DOHH2 (cell line): ENCODE measurements at regions not wholly inside any gene's neighbourhood (a gene's known extent, or its start where the extent isn't known, plus 50 kb on each side); places are given as distances from the start of the nearest gene placed in this dataset.
"Not testable (repeated sequence)": the region's sequence is repeated elsewhere in the genome, so short reads cannot be mapped to it uniquely, and the experiment has no call there.

Experiments used
- H3F3A ChIP-seq: fragments of 200-600 bp; sonication (generic), shearing (Covaris generic); 2 replicates; pipeline ENCODE4 v1.6.0; 2016; ENCODE audit warnings: antibody characterized with exemption, mild to moderate bottlenecking; ENCODE audit not compliant: control insufficient read depth, insufficient read depth
- H3K27ac ChIP-seq: fragments of 200-600 bp; sonication (generic); 2 replicates; pipeline ENCODE4 v1.5.1; 2014; ENCODE audit warnings: low read depth, mild to moderate bottlenecking, low read length, moderate library complexity
- H3K27me3 ChIP-seq: fragments of 200-600 bp; sonication (generic); 2 replicates; pipeline ENCODE4 v1.6.1; 2014; ENCODE audit warnings: mild to moderate bottlenecking, low read length, mixed read lengths; ENCODE audit not compliant: control insufficient read depth
- H3K36me3 ChIP-seq: fragments of 200-600 bp; sonication (generic); 2 replicates; pipeline ENCODE4 v1.6.1; 2014; ENCODE audit warnings: mild to moderate bottlenecking, low read length, moderate library complexity, mixed read lengths; ENCODE audit not compliant: control insufficient read depth
- H3K4me1 ChIP-seq: fragments of 200-600 bp; sonication (generic); 2 replicates; pipeline ENCODE4 v1.6.1; 2014; ENCODE audit warnings: mild to moderate bottlenecking, low read length, mixed read lengths; ENCODE audit not compliant: control insufficient read depth
- H3K4me2 ChIP-seq: fragments of 200-600 bp; sonication (generic); 2 replicates; pipeline ENCODE4 v1.6.0; 2014; ENCODE audit warnings: mild to moderate bottlenecking, low read length, moderate library complexity
- H3K4me3 ChIP-seq: fragments of 200-600 bp; sonication (generic); 2 replicates; pipeline ENCODE4 v1.5.1; 2014; ENCODE audit warnings: mild to moderate bottlenecking, low read length, mixed read lengths
- H3K79me2 ChIP-seq: fragments of 200-600 bp; sonication (generic); 2 replicates; pipeline ENCODE4 v1.6.1; 2014; ENCODE audit warnings: mild to moderate bottlenecking, low read length, mixed read lengths; ENCODE audit not compliant: control insufficient read depth
- H3K9me2 ChIP-seq: fragments of 200-600 bp; sonication (generic); replicated peaks from 2 replicates; pipeline ENCODE4 v1.6.1; 2014; ENCODE audit warnings: mild to moderate bottlenecking, low read length, mixed read lengths; ENCODE audit not compliant: control insufficient read depth
- H3K9me3 ChIP-seq: fragments of 200-600 bp; sonication (generic); 2 replicates; pipeline ENCODE4 v1.6.1; 2014; ENCODE audit warnings: antibody characterized with exemption, low read length, mixed read lengths; ENCODE audit not compliant: control insufficient read depth, insufficient read depth
- H4K20me1 ChIP-seq: fragments of 200-600 bp; sonication (generic); 2 replicates; pipeline ENCODE4 v1.6.0; 2014; ENCODE audit warnings: low read depth, mild to moderate bottlenecking, antibody characterized with exemption, low read length, moderate library complexity; ENCODE audit not compliant: control insufficient read depth, insufficient read depth
- EZH2phosphoT487 ChIP-seq: fragments of 200-600 bp; sonication (generic); IDR thresholded peaks from 2 replicates; pipeline ENCODE4 v1.6.1; 2017; ENCODE audit warnings: borderline replicate concordance, mild to moderate bottlenecking, antibody characterized with exemption, low read length, moderate library complexity, mixed read lengths
- TF ChIP-seq, protein P1 (sequence below): fragments of 200-600 bp; sonication (generic); IDR thresholded peaks from one replicate; pipeline ENCODE4 v1.5.1; 2014; ENCODE audit warnings: antibody characterized with exemption, mild to moderate bottlenecking, low read depth, low read length; ENCODE audit not compliant: poor library complexity, severe bottlenecking

DNA sequence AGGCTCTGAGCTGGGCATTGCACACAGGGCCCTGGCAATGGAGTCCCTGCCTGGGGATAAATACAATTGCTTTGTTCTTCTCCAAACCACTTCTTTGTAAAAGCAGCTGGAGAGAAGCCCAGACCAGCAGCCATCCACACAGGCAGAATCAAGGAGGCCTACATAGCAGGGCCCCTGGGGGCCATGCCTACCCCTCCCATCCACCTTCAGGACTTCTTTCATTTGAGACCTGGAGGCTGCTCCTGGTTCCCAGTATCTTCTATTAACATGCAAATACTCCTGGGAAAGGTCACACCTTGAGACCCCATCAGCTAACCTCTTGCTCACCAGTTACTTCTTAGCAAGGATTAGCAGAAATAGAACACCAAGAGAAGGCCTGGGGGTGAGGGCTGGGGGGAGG lies 511.1 kb downstream of the SOX6 start:
- H3K27ac ChIP-seq, result no peak overlapping the region
- no peak for TF ChIP-seq EZH2phosphoT487
- TF ChIP-seq, protein P1, sequence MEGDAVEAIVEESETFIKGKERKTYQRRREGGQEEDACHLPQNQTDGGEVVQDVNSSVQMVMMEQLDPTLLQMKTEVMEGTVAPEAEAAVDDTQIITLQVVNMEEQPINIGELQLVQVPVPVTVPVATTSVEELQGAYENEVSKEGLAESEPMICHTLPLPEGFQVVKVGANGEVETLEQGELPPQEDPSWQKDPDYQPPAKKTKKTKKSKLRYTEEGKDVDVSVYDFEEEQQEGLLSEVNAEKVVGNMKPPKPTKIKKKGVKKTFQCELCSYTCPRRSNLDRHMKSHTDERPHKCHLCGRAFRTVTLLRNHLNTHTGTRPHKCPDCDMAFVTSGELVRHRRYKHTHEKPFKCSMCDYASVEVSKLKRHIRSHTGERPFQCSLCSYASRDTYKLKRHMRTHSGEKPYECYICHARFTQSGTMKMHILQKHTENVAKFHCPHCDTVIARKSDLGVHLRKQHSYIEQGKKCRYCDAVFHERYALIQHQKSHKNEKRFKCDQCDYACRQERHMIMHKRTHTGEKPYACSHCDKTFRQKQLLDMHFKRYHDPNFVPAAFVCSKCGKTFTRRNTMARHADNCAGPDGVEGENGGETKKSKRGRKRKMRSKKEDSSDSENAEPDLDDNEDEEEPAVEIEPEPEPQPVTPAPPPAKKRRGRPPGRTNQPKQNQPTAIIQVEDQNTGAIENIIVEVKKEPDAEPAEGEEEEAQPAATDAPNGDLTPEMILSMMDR, result no peak

DNA sequence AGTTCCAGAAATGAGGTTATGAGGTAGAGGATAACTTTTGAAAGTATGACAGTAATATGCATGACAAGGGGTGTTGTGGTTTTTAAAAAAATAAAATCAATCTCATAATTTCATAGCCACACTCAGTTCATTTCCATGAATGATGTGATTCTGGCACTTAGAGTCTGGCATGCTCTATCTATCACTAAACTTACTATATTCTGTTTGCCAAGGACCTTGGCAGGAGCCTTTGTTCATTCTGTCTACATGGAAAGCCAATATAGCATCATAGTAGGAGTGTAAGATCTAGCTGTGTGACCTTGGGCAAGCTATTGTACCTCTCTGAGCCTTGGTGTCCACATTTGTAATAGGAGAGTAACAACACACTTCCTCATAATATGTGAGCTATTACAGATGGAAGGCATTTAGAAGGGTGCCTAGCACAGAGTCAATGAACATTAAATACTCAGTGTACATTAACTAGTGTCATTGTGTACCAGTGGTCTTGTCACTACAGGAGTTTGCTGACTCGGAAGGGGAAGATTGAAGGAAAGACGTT lies 507.6 kb downstream of the SOX6 start:
- Histone ChIP-seq H3K4me1 (no peaks in the 10 kb centered on the region), H3K4me3 (no peak overlapping the region), H4K20me1 (no peaks in the 10 kb centered on the region), H3F3A (no peaks in the 10 kb centered on the region), H3K79me2 (no peaks in the 10 kb centered on the region), H3K27ac (no peak overlapping the region), H3K4me2 (no peak overlapping the region), H3K9me2 (no peaks in the 10 kb centered on the region), H3K36me3 (no peaks in the 10 kb centered on the region), H3K27me3 (no peaks in the 10 kb centered on the region), H3K9me3 (no peaks in the 10 kb centered on the region)
- no peak for TF ChIP-seq EZH2phosphoT487
- TF ChIP-seq, protein P1, result no peak

More for the DNA sequence above, 511.1 kb downstream of the SOX6 start:
- Histone ChIP-seq H3F3A (no peaks in the 10 kb centered on the region), H3K36me3 (no peaks in the 10 kb centered on the region), H3K4me2 (no peak overlapping the region), H3K27me3 (no peaks in the 10 kb centered on the region), H4K20me1 (no peaks in the 10 kb centered on the region), H3K9me2 (no peaks in the 10 kb centered on the region), H3K4me3 (no peak overlapping the region), H3K4me1 (no peaks in the 10 kb centered on the region), H3K9me3 (no peaks in the 10 kb centered on the region), H3K79me2 (no peaks in the 10 kb centered on the region)

DNA sequence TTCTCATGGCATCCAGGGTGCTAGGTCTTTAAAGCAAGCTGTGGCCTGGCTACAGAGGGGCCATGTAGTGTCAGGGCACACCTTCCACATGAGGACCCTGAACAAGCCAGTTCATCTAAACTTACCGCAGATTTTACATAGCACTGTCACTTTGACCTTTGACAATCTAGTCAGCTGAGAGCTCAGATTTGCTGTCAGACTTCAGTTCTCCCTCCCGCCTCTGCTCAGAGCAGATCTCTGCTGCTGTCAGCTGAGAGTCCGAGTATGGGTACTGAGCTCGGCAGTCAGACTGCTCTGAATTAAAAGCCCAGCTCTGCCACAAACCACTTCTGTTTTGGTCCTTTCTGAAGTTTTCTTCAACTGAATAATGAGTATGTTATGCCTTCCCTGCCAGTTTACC lies 507.1 kb downstream of the SOX6 start:
- TF ChIP-seq, protein P1, result no peak
- TF ChIP-seq EZH2phosphoT487, result no peak

DNA sequence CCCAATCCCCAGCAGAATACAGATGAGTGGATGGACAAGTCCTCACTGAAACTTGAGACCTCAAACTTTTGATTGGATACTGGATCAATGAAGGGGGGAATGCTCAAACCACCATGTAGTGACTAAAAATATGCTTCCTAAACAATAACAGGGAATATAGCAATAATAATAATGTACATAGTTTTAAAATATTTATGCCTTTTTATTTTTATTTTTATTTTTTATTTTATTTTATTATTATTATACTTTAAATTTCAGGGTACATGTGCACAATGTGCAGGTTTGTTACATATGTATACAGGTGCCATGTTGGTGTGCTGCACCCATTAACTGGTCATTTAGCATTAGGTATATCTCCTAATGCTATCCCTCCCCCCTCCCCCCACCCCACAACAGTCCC lies 506.0 kb downstream of the SOX6 start:
- not testable (repeated sequence) for H3K79me2 ChIP-seq, H3K4me3 ChIP-seq, H3K4me2 ChIP-seq, H4K20me1 ChIP-seq, H3F3A ChIP-seq, H3K9me3 ChIP-seq, H3K4me1 ChIP-seq, H3K36me3 ChIP-seq, H3K27me3 ChIP-seq, H3K27ac ChIP-seq, H3K9me2 ChIP-seq

More for the DNA sequence above, 507.1 kb downstream of the SOX6 start:
- Histone ChIP-seq H3K79me2 (no peaks in the 10 kb centered on the region), H3K27me3 (no peaks in the 10 kb centered on the region), H3K4me1 (no peaks in the 10 kb centered on the region), H3K36me3 (no peaks in the 10 kb centered on the region), H4K20me1 (no peaks in the 10 kb centered on the region), H3K9me2 (no peaks in the 10 kb centered on the region), H3F3A (no peaks in the 10 kb centered on the region), H3K9me3 (no peaks in the 10 kb centered on the region), H3K27ac (no peak overlapping the region), H3K4me3 (no peak overlapping the region), H3K4me2 (no peak overlapping the region)
